Left lung (tissue), 4 donors: ENCODE measurements at regions not wholly inside any gene's neighbourhood (a gene's known extent, or its start where the extent isn't known, plus 50 kb on each side); places are given as distances from the start of the nearest gene placed in this dataset.

Experiments
- ATAC-seq: fragments of 200-7000 bp; cut with Tn5 transposase; one replicate; pipeline ENCODE4 v1.9.1; 2020; ENCODE audit warnings: moderate library complexity
- DNase-seq, 4 donors: peaks; one replicate each; pipeline ENCODE4 v3.0.0-alpha.2; 2013 to 2020
- H3K27ac ChIP-seq, 2 donors: fragments of 200-600 bp; sonication (generic) in 1 of 2; one replicate each; pipeline versions ENCODE4 v1.5.0 to v1.8.0; 2020 to 2021
- H3K27me3 ChIP-seq, 2 donors: fragments of 200-600 bp; sonication (generic) in 1 of 2; one replicate each; pipeline versions ENCODE4 v1.5.0 to v1.8.0; 2020 to 2021
- H3K36me3 ChIP-seq, 2 donors: fragments of 200-600 bp; sonication (generic) in 1 of 2; one replicate each; pipeline versions ENCODE4 v1.5.0 to v1.8.0; 2020 to 2021
- H3K4me1 ChIP-seq, 2 donors: fragments of 200-600 bp; one replicate each; pipeline ENCODE4 v1.8.0; 2021
- H3K4me3 ChIP-seq, 2 donors: fragments of 200-600 bp; sonication (generic) in 1 of 2; one replicate each; pipeline versions ENCODE4 v1.5.0 to v1.8.0; 2020 to 2021; ENCODE audit warnings: mild to moderate bottlenecking in 1 of 2
- H3K9me3 ChIP-seq, 2 donors: fragments of 200-600 bp; sonication (generic) in 1 of 2; one replicate each; pipeline versions ENCODE4 v1.5.0 to v1.8.0; 2020 to 2021
- intact Hi-C, 2 donors: fragments of 100-400 bp; cut with DNase I; formaldehyde crosslinking; loops; one replicate each; pipeline versions ENCODE4 v1.11.2 to v1.14.2; 2022
- TF ChIP-seq, protein P1 (sequence below), 2 donors: fragments of 200-600 bp; sonication (generic) in 1 of 2; IDR thresholded peaks; one replicate each; pipeline versions ENCODE4 v1.5.0 to v1.8.0; 2021; ENCODE audit warnings: antibody characterized with exemption in 2 of 2
- donor health status: DM: no; HTN: yes; CAD: no.
- donor health status: DM: no; HTN: no; CAD: no.

- Histone ChIP-seq H3K4me1 (no peaks in the 10 kb centered on the region), H3K4me3 (no peak overlapping the region), H3K27ac (no peak overlapping the region), H3K27me3 (no peaks in the 10 kb centered on the region), H3K36me3 (no peaks in the 10 kb centered on the region), H3K9me3 (peaks cover 0 to 14% of the 10 kb centered on the region in 2 donors)
- DNase-seq (no peak), ATAC-seq (no peak)
- intact Hi-C loops = no loop called here
- TF ChIP-seq, protein P1, sequence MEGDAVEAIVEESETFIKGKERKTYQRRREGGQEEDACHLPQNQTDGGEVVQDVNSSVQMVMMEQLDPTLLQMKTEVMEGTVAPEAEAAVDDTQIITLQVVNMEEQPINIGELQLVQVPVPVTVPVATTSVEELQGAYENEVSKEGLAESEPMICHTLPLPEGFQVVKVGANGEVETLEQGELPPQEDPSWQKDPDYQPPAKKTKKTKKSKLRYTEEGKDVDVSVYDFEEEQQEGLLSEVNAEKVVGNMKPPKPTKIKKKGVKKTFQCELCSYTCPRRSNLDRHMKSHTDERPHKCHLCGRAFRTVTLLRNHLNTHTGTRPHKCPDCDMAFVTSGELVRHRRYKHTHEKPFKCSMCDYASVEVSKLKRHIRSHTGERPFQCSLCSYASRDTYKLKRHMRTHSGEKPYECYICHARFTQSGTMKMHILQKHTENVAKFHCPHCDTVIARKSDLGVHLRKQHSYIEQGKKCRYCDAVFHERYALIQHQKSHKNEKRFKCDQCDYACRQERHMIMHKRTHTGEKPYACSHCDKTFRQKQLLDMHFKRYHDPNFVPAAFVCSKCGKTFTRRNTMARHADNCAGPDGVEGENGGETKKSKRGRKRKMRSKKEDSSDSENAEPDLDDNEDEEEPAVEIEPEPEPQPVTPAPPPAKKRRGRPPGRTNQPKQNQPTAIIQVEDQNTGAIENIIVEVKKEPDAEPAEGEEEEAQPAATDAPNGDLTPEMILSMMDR (IDR thresholded peaks at IDR 0.05) = no peak
Measured at GRCh38 chr15:46266661-46267060, 631.8 kb downstream of the SQOR start.

GRCh38 chr15:46270481-46271147, 635.8 kb downstream of the SQOR start:
- intact Hi-C loops = no loop called here
- TF ChIP-seq, protein P1 (IDR thresholded peaks at IDR 0.05) = no peak
- Histone ChIP-seq H3K36me3 (no peaks in the 10 kb centered on the region), H3K9me3 (no peaks in the 10 kb centered on the region), H3K27ac (no peak overlapping the region), H3K27me3 (no peaks in the 10 kb centered on the region), H3K4me3 (no peak overlapping the region), H3K4me1 (no peaks in the 10 kb centered on the region)
- DNase-seq (no peak), ATAC-seq (no peak)

DNA sequence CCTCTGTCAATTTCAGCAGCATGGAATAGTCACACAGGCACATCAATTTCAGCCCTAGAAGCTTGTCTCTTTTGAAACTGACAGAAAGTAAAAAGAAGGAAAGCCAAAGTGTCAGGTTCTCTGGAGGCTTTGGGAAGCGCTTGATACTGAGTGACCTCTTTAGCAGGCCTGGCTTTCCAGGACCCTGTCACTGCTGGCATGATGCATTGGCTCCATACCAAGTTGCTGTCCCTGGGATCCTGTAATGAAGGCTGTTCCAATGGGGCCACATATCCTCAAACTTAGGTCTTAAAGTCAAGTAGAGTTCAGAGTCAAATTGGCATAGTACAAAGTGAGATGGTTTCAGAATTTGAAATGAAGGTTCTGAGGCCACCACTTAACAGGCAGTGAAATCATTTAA, 640.9 kb downstream of the SQOR start:
- DNase-seq (no peak), ATAC-seq (no peak)
- Histone ChIP-seq H3K36me3 (no peaks in the 10 kb centered on the region), H3K4me1 (no peaks in the 10 kb centered on the region), H3K27me3 (no peaks in the 10 kb centered on the region), H3K4me3 (no peak overlapping the region), H3K27ac (no peak overlapping the region), H3K9me3 (no peaks in the 10 kb centered on the region)
- TF ChIP-seq, protein P1 (IDR thresholded peaks at IDR 0.05) = no peak
- intact Hi-C loops = no loop called here

DNA sequence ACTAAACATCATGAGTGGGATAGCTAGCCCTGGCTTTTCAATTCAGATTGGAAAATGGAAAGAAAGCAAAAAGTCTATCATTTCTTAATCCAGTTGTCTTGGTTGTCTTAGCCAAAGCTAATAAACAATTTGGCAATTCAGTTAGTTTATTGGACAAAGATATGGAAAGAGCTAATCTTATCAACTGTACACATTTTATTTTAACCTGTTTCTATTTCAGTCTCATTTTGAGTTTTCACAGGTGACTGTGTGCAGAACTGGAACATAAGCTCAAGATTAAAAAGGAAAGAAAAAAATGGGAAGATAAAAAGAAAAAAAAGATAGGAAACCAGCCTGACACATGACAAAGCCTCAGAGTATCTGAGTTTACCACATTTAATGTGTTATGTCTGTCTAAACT, 642.6 kb downstream of the SQOR start:
- no peak overlapping the region for H3K27ac ChIP-seq
- no peaks in the 10 kb centered on the region for H3K9me3 ChIP-seq
- no peaks in the 10 kb centered on the region for H3K27me3 ChIP-seq
- no peaks in the 10 kb centered on the region for H3K36me3 ChIP-seq
- H3K4me1 ChIP-seq = no peaks in the 10 kb centered on the region
- H3K4me3 ChIP-seq = no peak overlapping the region
- intact Hi-C loops = no loop called here
- TF ChIP-seq, protein P1 (IDR thresholded peaks at IDR 0.05) = no peak
- no peak for DNase-seq
- ATAC-seq = no peak

GRCh38 chr15:46278062-46278461, 643.2 kb downstream of the SQOR start:
- ATAC-seq (no peak), DNase-seq (no peak)
- H3K9me3 ChIP-seq = no peaks in the 10 kb centered on the region
- no peaks in the 10 kb centered on the region for H3K27me3 ChIP-seq
- intact Hi-C loops = no loop called here
- no peak overlapping the region for H3K4me3 ChIP-seq
- TF ChIP-seq, protein P1 (IDR thresholded peaks at IDR 0.05) = no peak
- no peak overlapping the region for H3K27ac ChIP-seq
- no peaks in the 10 kb centered on the region for H3K4me1 ChIP-seq
- no peaks in the 10 kb centered on the region for H3K36me3 ChIP-seq
